ENCODE measurements at regions not wholly inside any gene's neighbourhood (a gene's known extent, or its start where the extent isn't known, plus 50 kb on each side); places are given as distances from the start of the nearest gene placed in this dataset.

DNA sequence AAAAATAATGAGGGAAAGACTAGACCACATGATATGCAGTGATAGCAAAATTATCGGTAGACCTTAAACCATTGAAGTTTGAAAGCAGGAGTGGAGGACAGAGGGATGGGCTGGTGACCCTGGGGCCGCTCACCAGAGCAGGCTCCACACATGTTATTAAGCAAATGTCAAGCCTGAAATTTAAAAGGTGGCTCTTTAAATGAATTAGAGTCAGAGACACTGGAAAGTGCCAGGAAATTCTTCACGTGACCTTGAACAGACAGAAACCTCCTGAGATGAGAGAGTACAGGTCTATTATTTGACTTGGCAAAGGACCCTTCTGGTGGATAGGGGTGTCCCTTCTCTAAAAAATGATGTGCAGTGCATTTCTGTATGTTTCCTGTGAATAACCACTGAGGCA, 111.0 kb upstream of the CPEB4 start:
- TF ChIP-seq CTCF (IDR thresholded peaks at IDR 0.05; ENCODE audit: insufficient read depth, low read length, poor library complexity, severe bottlenecking): no peak
- H3K27me3 ChIP-seq (ENCODE audit: control insufficient read depth, insufficient read depth, low read length): no peaks in the 10 kb centered on the region
- no peak for DNase-seq (ENCODE audit: low read depth)
- no peaks in the 10 kb centered on the region for H3K36me3 ChIP-seq (ENCODE audit: control insufficient read depth, insufficient read depth, low read length)
- no peak overlapping the region for H3K4me3 ChIP-seq (ENCODE audit: low read depth, low read length)

DNA sequence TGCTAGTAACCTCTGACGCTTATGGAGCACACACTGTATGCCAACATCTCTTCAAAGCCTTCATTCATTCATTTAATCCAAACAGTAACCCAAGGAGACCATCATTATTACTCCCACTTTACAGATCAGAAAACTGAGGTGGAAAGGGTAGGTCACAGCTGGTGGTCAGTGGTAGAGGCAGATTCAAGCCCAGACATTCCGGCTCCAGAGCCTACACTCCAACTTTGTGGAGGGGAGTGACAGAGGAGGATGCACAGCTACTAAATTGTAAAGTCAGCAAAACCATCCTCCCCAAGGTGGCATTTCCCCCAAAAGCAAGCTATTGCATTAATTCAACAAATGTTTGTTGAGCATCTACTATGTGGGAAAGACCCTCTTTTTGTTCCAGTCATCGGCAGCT, 110.5 kb upstream of the CPEB4 start:
- TF ChIP-seq CTCF (IDR thresholded peaks at IDR 0.05; ENCODE audit: insufficient read depth, low read length, poor library complexity, severe bottlenecking): no peak
- H3K4me3 ChIP-seq (ENCODE audit: low read depth, low read length): no peak overlapping the region

GRCh38 chr5:173778152-173778782, 109.9 kb upstream of the CPEB4 start:
- Histone ChIP-seq H3K27me3 (ENCODE audit: control insufficient read depth, insufficient read depth, low read length) (no peaks in the 10 kb centered on the region), H3K4me3 (ENCODE audit: low read depth, low read length) (no peak overlapping the region), H3K36me3 (ENCODE audit: control insufficient read depth, insufficient read depth, low read length) (no peaks in the 10 kb centered on the region)
- DNase-seq (ENCODE audit: low read depth): no peak
- TF ChIP-seq CTCF (IDR thresholded peaks at IDR 0.05; ENCODE audit: insufficient read depth, low read length, poor library complexity, severe bottlenecking): no peak

More for the DNA sequence above, 110.5 kb upstream of the CPEB4 start:
- Histone ChIP-seq H3K27me3 (ENCODE audit: control insufficient read depth, insufficient read depth, low read length) (no peaks in the 10 kb centered on the region), H3K36me3 (ENCODE audit: control insufficient read depth, insufficient read depth, low read length) (no peaks in the 10 kb centered on the region)
- no peak for DNase-seq (ENCODE audit: low read depth)

- Histone ChIP-seq H3K27me3 (ENCODE audit: control insufficient read depth, insufficient read depth, low read length) (no peaks in the 10 kb centered on the region), H3K4me3 (ENCODE audit: low read depth, low read length) (no peak overlapping the region), H3K36me3 (ENCODE audit: control insufficient read depth, insufficient read depth, low read length) (no peaks in the 10 kb centered on the region)
- no peak for DNase-seq (ENCODE audit: low read depth)
- no peak for TF ChIP-seq CTCF (IDR thresholded peaks at IDR 0.05; ENCODE audit: insufficient read depth, low read length, poor library complexity, severe bottlenecking)
Observed at GRCh38 chr5:173778784-173779304, 109.3 kb upstream of the CPEB4 start.

DNA sequence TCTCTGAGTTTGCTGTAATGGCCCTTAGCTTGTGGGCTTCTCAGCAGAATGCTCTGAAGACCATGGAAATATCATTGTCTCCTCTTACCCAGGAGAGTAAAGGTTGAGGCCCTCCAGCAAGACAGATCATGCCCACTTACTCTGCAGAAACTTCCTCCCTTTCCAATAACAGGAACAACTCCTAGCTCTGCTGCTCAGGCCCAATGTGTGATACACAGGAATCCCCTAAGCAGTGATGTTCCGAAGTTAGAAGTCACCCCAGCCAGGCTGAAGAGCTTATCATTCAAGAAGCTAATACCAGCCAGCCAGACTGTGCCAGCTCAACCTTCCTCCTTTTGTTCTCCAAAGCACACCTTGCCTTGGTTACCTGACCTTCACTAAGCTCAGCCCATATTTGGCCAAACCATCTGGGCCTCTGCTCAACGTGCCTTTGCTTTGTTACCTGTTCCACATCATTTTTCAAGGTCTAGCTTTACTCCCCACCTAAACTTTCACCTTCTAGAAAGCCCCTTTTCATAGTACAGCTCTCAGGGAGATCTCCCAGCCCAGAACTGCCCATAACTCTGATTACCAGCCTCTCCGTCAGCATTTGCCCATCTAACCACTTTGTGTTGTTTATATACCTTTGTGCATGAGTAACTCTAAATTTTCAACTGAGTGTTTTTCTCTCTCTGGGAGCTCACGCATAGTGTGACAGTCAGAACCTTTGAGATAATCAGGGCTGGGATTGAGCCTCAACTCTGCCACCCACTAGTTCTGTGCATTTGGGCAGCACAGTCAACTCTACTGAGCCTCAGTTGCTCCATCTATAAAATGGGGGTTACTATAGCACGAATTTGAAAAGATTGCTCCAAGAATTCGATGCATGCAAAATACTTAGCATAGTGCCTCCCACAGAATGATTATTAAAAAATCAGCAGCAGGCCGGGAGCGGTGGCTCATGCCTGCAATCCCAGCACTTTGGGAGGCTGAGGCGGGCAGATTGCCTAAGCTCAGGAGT, 107.6 kb upstream of the CPEB4 start:
- TF ChIP-seq CTCF (IDR thresholded peaks at IDR 0.05; ENCODE audit: insufficient read depth, low read length, poor library complexity, severe bottlenecking): no peak
- H3K4me3 ChIP-seq (ENCODE audit: low read depth, low read length): no peak overlapping the region
- H3K27me3 ChIP-seq (ENCODE audit: control insufficient read depth, insufficient read depth, low read length): no peaks in the 10 kb centered on the region
- no peaks in the 10 kb centered on the region for H3K36me3 ChIP-seq (ENCODE audit: control insufficient read depth, insufficient read depth, low read length)
- no peak for DNase-seq (ENCODE audit: low read depth)

Measured in kidney epithelial cell (primary cell).